ENCODE measurements at regions not wholly inside any gene's neighbourhood (a gene's known extent, or its start where the extent isn't known, plus 50 kb on each side); places are given as distances from the start of the nearest gene placed in this dataset.

DNA sequence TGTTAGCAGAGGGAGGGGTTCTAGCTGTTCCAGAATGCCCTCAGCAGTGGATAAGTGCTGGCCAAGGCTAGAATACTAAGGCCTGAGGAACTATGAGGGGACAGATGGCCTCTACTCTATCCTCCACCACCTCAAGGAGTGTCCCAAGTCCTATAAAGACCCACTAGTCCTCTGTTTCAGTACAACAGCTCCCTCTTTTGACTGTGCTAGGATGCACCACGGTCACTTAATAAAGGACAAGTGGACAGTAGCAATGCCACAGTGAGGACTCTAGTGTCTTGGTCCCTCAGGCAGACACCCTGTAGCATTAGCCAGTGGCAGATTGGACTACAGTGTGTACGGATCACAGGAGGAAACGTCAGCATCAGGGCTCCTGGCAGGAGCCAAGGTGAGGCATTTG is 171.8 kb upstream of the PROK2 start:
- Histone ChIP-seq H3K9me3 (no peaks in the 10 kb centered on the region), H3K4me3 (ENCODE audit: low read depth, low read length) (no peak overlapping the region), H3K27me3 (no peaks in the 10 kb centered on the region), H3K4me1 (peaks cover 16% of the 10 kb centered on the region), H3K36me3 (no peaks in the 10 kb centered on the region)
- peak; percentile 44 for TF ChIP-seq CTCF (IDR thresholded peaks at IDR 0.05; ENCODE audit: low read depth, low read length)
- DNase-seq: no peak

GRCh38 chr3:71956069-71956340 is 171.1 kb upstream of the PROK2 start:
- H3K36me3 ChIP-seq: no peaks in the 10 kb centered on the region
- no peak for TF ChIP-seq CTCF (IDR thresholded peaks at IDR 0.05; ENCODE audit: low read depth, low read length)
- no peaks in the 10 kb centered on the region for H3K27me3 ChIP-seq
- H3K4me1 ChIP-seq: peaks cover 16% of the 10 kb centered on the region
- no peaks in the 10 kb centered on the region for H3K9me3 ChIP-seq
- no peak overlapping the region for H3K4me3 ChIP-seq (ENCODE audit: low read depth, low read length)
- DNase-seq: no peak

GRCh38 chr3:71955240-71956068 is 170.5 kb upstream of the PROK2 start:
- Histone ChIP-seq H3K4me3 (ENCODE audit: low read depth, low read length) (no peak overlapping the region), H3K36me3 (no peaks in the 10 kb centered on the region), H3K4me1 (peaks cover 16% of the 10 kb centered on the region), H3K9me3 (no peaks in the 10 kb centered on the region), H3K27me3 (no peaks in the 10 kb centered on the region)
- DNase-seq: peak; percentile 91
- TF ChIP-seq CTCF (IDR thresholded peaks at IDR 0.05; ENCODE audit: low read depth, low read length): peak; percentile 92

GRCh38 chr3:71951842-71952241 is 166.9 kb upstream of the PROK2 start:
- H3K27me3 ChIP-seq: no peaks in the 10 kb centered on the region
- no peaks in the 10 kb centered on the region for H3K36me3 ChIP-seq
- no peaks in the 10 kb centered on the region for H3K9me3 ChIP-seq
- no peak for TF ChIP-seq CTCF (IDR thresholded peaks at IDR 0.05; ENCODE audit: low read depth, low read length)
- peaks cover 15% of the 10 kb centered on the region for H3K4me1 ChIP-seq
- no peak for DNase-seq
- H3K4me3 ChIP-seq (ENCODE audit: low read depth, low read length): no peak overlapping the region

DNA sequence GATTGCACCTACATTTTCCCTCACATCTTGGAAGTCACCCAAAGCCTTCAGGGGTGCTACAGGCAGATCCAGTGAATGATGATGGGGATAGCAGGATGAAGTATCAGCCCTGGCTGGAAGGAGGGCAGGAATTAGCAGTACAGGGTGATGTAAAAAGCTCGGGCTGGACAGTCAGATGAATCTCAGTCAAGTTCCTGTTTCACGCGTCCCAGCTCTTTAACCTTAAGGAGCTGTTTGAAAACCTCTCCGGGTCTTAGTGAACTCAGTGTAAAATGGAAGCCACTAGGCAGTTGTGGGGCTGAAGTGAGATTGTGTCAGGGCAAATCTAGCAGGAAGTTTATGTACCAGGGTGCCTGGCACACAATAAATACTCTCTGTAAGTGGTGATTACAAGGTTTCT is 166.4 kb upstream of the PROK2 start:
- H3K27me3 ChIP-seq: no peaks in the 10 kb centered on the region
- no peak for DNase-seq
- H3K4me3 ChIP-seq (ENCODE audit: low read depth, low read length): no peak overlapping the region
- peaks cover 11% of the 10 kb centered on the region for H3K4me1 ChIP-seq
- no peaks in the 10 kb centered on the region for H3K36me3 ChIP-seq
- no peaks in the 10 kb centered on the region for H3K9me3 ChIP-seq
- no peak for TF ChIP-seq CTCF (IDR thresholded peaks at IDR 0.05; ENCODE audit: low read depth, low read length)

DNA sequence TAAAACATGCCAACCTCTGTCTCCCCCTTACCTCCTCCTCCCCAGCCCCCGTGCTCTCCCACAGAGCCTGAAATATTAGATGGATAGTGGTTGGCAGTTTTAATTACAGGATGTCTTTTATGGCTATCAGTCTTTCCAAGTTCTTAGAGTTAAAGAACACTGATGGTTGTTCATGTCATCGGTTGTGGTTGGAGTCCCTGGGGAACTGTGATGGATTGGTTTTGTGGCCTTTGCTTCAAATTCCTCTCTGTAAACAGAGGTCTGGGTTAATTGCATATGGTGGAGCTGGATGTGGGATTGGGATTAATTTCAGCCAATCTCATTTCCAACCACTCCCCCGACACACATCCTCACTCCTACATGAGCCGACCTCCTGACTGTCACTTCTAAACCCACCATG is 164.5 kb upstream of the PROK2 start:
- H3K27me3 ChIP-seq: no peaks in the 10 kb centered on the region
- DNase-seq: no peak
- TF ChIP-seq CTCF (IDR thresholded peaks at IDR 0.05; ENCODE audit: low read depth, low read length): no peak
- H3K36me3 ChIP-seq: no peaks in the 10 kb centered on the region
- H3K9me3 ChIP-seq: no peaks in the 10 kb centered on the region
- no peak overlapping the region for H3K4me3 ChIP-seq (ENCODE audit: low read depth, low read length)
- H3K4me1 ChIP-seq: peaks cover under 1% of the 10 kb centered on the region; the same call in 1 of the 2 replicates

Data from BE2C (cell line).